Suppressor macrophage treated with lipopolysaccharide for 4 hours (primary cell): ENCODE measurements at regions not wholly inside any gene's neighbourhood (a gene's known extent, or its start where the extent isn't known, plus 50 kb on each side); places are given as distances from the start of the nearest gene placed in this dataset.
A peak's percentile ranks its signal among the peaks of the same experiment; 100 is the strongest.
"Not testable (repeated sequence)": the region's sequence is repeated elsewhere in the genome, so short reads cannot be mapped to it uniquely, and the experiment has no call there.

ENCODE experiments used
- DNase-seq: peaks from one replicate; pipeline ENCODE4 v3.0.0-alpha.2; 2020

DNA sequence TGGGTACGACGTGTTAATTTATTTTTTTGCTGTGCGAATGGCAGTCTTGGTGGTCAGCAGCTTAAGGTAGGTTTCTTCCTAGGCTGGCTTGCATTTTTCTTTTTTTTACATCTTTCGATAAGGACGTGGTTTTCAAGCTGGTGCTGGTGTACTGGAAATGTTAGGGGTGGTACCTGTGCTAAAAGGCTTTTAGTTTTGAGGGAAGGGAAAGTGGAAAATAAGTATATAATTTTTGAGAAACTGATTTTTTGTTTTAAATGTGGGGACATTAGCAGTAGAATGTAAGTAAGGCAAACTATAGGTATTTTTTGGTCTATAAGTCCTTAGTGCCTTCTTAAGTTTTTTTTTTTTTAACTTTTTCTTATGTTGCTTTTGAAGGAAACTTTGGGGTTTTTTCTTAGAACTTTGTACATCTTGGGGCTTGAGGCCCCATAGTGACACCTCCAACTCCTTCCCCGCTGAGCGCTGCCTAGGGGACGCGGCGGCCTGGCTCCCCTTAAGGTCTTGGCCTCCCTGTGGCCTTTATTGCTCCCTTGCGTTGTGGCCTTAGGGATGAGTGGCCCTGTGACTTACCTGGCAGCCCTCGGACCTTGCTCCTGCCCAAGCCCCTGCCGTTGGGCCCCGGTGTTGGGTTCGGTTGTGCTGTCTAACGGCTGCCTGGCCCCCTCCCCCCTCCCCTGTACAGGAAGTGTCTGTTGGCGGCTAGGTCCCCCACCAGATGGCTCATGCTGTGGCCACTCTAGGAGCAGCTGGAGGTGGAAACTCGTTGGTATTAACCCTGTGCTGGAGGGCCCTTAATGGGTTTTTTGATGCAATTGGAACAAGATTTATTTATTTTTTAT lies 88.0 kb upstream of the RPRML start:
- peak; percentile 90 for DNase-seq

DNA sequence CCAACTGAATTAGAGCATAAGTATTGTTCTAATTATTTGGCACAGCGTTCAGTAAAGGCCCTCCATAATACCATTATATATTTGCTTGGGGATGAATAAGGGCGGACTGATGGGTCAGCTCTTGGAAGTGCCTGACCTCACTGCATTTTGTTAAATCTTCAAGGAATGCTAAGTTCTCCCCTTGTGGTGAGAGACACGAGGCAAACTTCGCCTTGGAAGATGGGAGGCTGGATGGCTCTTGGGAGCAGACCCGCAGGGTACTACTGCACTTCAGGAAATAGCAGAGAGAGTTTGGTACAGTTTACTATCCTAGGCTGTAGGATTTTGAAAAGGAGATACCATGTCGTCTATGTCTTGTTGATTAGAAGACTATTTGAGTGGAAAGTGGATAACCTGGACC lies 87.0 kb upstream of the RPRML start:
- no peak for DNase-seq

DNA sequence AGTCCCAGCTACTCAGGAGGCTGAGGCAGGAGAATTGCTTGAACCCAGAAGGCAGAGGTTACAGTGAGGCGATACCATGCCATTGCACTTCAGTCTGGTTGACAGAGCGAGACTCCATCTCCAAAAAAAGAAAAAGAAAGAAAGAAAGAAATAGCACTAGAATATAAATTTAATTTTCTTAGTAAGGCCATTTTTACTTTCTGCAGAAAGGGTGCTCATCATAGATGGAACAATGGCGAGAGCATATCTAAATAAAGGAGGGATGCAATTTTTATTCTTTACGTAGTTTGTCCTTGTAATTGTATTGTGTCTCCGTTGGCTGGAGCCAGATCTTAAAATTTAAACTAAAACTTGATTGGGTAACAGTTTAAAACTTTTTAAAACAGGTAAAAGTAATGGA lies 85.6 kb upstream of the RPRML start:
- DNase-seq: no peak

DNA sequence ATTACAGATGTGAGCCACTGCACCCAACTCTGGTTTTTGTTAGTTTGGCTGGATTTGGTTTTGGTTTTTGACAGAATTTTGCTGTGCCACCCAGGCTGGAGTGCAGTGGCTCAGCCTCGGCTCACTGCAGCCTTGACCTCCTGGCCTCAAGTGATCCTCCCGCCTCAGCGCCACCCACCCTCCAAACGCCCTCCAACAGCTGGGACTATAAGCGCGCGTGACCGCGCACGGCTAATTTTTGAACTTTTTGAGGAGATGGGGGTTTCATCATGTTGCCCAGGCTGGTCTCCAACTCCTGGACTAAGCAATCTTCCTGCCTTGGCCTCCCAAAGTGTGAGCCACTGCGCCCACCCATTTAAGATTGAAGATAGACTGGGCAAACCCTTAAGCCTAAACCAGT lies 84.4 kb upstream of the RPRML start:
- DNase-seq: no peak

DNA sequence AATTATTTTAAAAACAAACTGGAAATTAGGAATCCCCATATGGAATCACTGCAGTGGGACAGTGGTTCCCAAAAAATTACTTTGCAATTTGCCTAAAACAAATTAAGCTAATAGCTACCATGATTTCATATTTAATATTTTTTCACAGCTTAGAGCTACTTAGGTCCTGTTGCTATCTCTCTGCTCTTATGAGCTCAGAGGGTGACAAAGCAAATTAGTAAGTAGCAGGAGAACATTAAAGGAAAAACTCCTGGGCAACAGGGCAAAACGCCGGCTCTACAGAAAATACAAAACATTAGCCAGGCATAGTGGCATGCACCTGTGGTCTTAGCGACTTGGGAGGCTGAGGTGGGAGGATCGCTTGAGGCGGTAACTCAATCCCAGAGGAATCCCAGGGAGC lies 83.8 kb upstream of the RPRML start:
- not testable (repeated sequence) for DNase-seq

DNA sequence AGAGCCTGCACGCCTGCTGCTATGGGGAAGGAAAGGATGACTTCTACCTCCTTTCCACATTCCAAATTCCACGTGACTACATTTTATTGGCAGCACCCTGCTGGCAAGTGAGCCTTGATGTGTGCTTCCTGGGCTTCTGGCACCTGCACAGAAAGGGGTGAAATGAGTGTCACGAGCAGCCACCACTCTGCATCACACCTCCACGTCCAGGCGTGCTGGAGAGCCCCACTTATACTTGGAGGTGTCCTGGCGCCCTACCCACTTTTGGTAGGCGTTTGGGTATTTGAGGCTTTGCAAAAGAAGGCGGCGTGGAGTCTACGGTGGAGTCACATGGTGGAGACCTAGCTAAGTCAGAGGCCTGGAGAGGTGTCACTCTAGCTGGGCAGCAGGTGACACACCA lies 81.0 kb upstream of the RPRML start:
- not testable (repeated sequence) for DNase-seq

DNA sequence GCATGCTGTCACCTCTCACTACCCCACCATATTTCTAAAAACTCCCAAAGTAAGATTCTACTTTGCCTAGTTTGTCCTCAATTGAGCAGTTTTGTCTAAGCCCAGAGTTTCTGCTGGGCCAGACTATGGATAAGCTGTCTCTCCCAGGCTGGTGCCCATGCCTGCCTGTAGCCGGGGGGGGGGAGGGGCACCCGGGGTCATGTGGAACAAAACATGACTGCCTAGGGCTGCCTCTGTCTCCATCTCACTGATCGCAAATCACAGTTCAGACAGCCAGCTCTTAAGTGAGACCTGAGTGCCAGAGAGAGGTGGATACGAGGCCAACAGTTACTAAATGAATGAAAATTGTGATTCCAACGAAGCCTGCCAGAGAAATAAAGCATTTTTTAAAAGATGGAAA lies 78.8 kb upstream of the RPRML start:
- DNase-seq: no peak

DNA sequence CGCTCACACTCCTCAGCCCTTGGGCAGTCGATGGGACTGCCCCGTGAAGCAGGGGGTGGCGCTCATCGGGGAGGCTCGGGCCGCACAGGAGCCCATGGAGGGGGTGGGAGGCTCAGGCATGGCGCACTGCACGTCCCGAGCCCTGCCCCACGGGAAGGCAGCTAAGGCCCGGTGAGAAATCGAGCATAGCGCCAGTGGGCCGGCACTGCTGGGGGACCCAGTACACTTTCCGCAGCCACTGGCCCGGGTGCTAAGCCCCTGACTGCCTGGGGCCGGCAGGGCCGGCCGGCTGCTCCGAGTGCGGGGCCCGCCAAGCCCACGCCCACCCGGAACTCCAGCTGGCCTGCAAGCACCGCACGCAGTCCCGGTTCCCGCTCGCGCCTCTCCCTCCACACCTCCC lies 78.2 kb upstream of the RPRML start:
- DNase-seq: not testable (repeated sequence)

DNA sequence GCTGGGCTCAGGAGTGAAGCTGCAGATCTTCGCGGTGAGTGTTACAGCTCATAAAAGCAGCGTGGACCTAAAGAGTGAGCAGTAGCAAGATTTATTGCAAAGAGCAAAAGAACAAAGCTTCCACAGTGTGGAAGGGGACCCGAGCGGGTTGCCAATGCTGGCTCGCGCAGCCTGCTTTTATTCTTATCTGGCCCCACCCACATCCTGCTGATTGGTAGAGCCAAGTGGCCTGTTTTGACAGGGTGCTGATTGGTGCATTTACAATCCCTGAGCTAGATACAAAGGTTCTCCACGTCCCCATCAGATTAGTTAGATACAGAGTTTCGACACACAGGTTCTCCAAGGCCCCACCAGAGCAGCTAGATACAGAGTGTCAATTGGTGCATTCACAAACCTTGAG lies 77.6 kb upstream of the RPRML start:
- not testable (repeated sequence) for DNase-seq
